AG04450 (cell line): ENCODE measurements at regions not wholly inside any gene's neighbourhood (a gene's known extent, or its start where the extent isn't known, plus 50 kb on each side); places are given as distances from the start of the nearest gene placed in this dataset.

Experiments used
- CTCF ChIA-PET: fragments of 300-600, 350-600 bp; formaldehyde crosslinking; extraction: SDS; loops from one replicate; lab custom pipeline; 2022; ENCODE audit warnings: antibody characterized with exemption, inconsistent platforms; lab: Charles Lee
- POLR2A ChIA-PET: fragments of 350-600 bp; formaldehyde crosslinking; extraction: SDS; loops from one replicate; lab custom pipeline; 2021; ENCODE audit warnings: antibody characterized with exemption, inconsistent platforms; lab: Yijun Ruan, JAX
- DNase-seq: peaks from one replicate; pipeline ENCODE4 v3.0.0-alpha.2; 2011; ENCODE audit warnings: low read depth, low spot score
- H3K27ac ChIP-seq: one replicate; pipeline ENCODE4 v1.5.1; 2012; ENCODE audit warnings: low read depth, low read length, control low read depth
- H3K27me3 ChIP-seq: one replicate; pipeline ENCODE4 v1.6.0; 2012; ENCODE audit warnings: low read length; ENCODE audit not compliant: control insufficient read depth, insufficient read depth
- H3K4me3 ChIP-seq: 2 replicates; pipeline ENCODE4 v1.5.1; 2011; ENCODE audit warnings: mild to moderate bottlenecking, low read depth, low read length, control low read depth
- H3K9me3 ChIP-seq: 2 replicates; pipeline ENCODE4 v1.5.1; 2012; ENCODE audit warnings: low read length; ENCODE audit not compliant: control insufficient read depth, insufficient read depth
- TF ChIP-seq, protein P1 (sequence below): IDR thresholded peaks from 2 replicates; pipeline ENCODE4 v1.5.1; 2011; ENCODE audit warnings: low read depth, low read length, control low read depth, inconsistent platforms

DNA sequence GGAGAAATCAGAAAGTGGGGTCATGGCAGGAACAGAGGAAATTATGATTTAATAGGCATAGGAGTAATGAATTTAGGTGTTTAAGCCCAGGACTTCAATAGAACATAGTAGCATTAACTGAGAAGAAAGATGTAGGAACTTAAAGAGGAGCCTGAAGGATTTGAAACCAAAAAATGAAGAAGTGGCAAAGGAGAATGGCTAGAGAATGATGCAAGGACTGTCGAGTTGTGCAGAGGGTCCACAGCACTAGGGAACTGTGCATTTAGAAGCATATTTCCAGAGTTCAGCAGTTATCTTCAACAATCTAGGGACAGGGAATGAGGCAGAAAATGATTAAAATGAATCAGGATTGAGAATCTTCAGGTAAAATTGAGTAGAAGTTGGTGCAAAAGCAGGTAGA is 328.1 kb upstream of the LYPLAL1 start:
- ChIA-PET POLR2A (no interaction called here), CTCF (no interaction called here)
- Histone ChIP-seq H3K9me3 (no peaks in the 10 kb centered on the region), H3K27ac (no peak overlapping the region), H3K4me3 (no peak overlapping the region), H3K27me3 (no peaks in the 10 kb centered on the region)
- TF ChIP-seq, protein P1, sequence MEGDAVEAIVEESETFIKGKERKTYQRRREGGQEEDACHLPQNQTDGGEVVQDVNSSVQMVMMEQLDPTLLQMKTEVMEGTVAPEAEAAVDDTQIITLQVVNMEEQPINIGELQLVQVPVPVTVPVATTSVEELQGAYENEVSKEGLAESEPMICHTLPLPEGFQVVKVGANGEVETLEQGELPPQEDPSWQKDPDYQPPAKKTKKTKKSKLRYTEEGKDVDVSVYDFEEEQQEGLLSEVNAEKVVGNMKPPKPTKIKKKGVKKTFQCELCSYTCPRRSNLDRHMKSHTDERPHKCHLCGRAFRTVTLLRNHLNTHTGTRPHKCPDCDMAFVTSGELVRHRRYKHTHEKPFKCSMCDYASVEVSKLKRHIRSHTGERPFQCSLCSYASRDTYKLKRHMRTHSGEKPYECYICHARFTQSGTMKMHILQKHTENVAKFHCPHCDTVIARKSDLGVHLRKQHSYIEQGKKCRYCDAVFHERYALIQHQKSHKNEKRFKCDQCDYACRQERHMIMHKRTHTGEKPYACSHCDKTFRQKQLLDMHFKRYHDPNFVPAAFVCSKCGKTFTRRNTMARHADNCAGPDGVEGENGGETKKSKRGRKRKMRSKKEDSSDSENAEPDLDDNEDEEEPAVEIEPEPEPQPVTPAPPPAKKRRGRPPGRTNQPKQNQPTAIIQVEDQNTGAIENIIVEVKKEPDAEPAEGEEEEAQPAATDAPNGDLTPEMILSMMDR: no peak
- no peak for DNase-seq

DNA sequence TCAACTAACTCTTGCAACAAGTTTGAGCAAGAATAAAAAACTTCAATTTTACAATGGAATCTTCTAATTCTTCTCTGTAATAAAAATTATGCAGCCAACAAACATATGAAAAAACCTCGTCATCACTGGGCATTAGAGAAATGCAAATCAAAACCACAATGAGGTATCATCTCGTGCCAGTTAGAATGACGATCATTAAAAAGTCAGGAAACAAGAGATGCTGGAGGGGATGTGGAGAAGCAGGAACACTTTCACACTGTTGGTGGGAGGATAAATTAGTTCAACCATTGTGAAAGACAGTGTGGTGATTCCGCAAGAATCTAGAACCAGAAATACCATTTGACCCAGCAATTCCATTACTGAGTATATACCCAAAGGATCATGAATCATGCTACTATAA is 327.5 kb upstream of the LYPLAL1 start:
- ChIA-PET CTCF (no interaction called here), POLR2A (no interaction called here)
- Histone ChIP-seq H3K4me3 (no peak overlapping the region), H3K9me3 (no peaks in the 10 kb centered on the region), H3K27me3 (no peaks in the 10 kb centered on the region), H3K27ac (no peak overlapping the region)
- no peak for DNase-seq
- TF ChIP-seq, protein P1: no peak

DNA sequence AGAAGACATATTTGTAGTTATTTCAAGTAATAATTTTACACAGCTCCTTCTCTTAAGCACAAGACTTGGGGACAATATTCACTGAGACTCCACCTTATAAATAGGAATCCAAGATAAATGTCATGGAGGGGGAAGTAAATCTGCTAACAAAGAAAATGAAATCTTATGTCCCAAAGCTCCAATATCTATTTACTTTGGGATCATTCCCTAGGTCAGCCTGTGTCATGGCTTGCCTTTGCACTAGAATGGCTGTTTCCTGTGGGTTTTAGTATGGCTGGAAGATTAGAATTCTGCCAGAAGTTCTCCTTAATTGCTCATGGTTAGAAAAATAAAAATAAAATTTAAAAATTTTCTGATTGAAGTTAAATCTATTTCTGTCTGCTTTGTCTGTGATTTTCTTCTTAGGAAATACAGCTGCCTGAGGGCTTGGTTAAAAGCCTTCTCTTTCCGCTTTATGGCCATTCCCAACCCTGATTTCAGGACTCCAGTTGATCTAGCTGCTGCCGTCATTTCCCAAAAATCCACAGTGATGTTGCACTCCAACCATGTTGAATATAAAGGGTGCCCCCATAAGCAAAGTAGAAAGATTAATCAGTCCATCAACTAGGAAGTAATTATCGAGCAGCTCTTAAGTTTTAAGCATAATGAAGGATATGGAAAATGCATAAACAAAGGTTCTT is 326.4 kb upstream of the LYPLAL1 start:
- POLR2A ChIA-PET: no interaction called here
- H3K9me3 ChIP-seq: no peaks in the 10 kb centered on the region

DNA sequence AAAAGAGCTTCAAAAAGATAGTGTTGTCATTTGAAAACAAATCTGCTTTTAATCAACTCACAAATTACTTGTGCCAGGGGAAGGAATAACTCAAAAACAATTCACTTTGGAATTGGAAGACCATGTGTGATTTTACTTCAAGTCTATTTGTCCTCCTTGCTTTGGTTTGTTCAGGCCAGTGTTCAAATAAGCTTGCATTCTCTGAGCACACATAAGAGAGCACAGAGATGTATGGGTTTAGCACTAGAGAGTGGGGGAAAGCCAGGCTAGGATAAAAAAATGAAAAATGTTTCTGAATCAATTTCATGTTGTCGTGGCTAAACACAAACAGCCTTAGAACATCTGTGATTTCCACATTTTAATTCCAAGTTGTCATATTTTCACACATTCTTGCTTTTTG is 325.7 kb upstream of the LYPLAL1 start:
- ChIA-PET POLR2A (no interaction called here), CTCF (interaction anchor here (0.6 kb wide), 1 partner anchor 112 kb away, joined by 3 read pairs; no protein-coding TSS in a partner anchor)
- no peaks in the 10 kb centered on the region for H3K9me3 ChIP-seq
- no peak overlapping the region for H3K4me3 ChIP-seq
- TF ChIP-seq, protein P1: no peak
- H3K27me3 ChIP-seq: no peaks in the 10 kb centered on the region
- H3K27ac ChIP-seq: no peak overlapping the region
- DNase-seq: no peak

More for the DNA sequence above, 326.4 kb upstream of the LYPLAL1 start:
- TF ChIP-seq, protein P1: no peak
- Histone ChIP-seq H3K27ac (no peak overlapping the region), H3K4me3 (no peak overlapping the region), H3K27me3 (no peaks in the 10 kb centered on the region)
- no peak for DNase-seq
- CTCF ChIA-PET: no interaction called here

DNA sequence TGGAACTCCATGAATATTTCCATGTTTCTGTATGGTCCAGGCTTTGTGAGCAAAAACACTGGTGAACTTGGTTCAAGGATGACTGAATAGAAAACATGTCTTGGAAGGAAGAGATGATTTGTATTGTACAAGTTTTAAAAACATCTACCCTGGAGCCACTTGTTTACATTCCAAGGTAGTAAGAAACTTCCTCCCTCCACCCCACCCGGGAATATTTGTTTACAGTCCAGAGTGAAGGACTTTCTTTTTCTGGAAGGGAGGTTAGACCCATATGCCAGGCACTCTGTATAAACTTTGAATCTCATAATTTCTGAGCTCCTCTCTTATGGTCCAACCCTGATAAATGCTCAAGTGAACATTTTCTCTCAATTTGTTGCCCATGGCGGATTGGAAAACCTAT is 323.3 kb upstream of the LYPLAL1 start:
- TF ChIP-seq, protein P1: no peak
- CTCF ChIA-PET: no interaction called here
- Histone ChIP-seq H3K27ac (no peak overlapping the region), H3K9me3 (no peaks in the 10 kb centered on the region), H3K27me3 (no peaks in the 10 kb centered on the region), H3K4me3 (no peak overlapping the region)
- peak; percentile 36 for DNase-seq
- POLR2A ChIA-PET: interaction anchor here (1.0 kb wide), 2 partner anchors 22 to 324 kb away, joined by 3 read pairs; no protein-coding TSS in a partner anchor
